LNCAP (cell line): ENCODE measurements at regions not wholly inside any gene's neighbourhood (a gene's known extent, or its start where the extent isn't known, plus 50 kb on each side); places are given as distances from the start of the nearest gene placed in this dataset.

Source experiments
- TF ChIP-seq, protein P1 (sequence below): fragments of 450-650 bp; IDR thresholded peaks from 2 replicates; pipeline ENCODE4 v1.5.1; 2017; ENCODE audit warnings: mild to moderate bottlenecking

GRCh38 chr2:236689393-236689700 lies 119.7 kb downstream of the ACKR3 start:
- TF ChIP-seq, protein P1, sequence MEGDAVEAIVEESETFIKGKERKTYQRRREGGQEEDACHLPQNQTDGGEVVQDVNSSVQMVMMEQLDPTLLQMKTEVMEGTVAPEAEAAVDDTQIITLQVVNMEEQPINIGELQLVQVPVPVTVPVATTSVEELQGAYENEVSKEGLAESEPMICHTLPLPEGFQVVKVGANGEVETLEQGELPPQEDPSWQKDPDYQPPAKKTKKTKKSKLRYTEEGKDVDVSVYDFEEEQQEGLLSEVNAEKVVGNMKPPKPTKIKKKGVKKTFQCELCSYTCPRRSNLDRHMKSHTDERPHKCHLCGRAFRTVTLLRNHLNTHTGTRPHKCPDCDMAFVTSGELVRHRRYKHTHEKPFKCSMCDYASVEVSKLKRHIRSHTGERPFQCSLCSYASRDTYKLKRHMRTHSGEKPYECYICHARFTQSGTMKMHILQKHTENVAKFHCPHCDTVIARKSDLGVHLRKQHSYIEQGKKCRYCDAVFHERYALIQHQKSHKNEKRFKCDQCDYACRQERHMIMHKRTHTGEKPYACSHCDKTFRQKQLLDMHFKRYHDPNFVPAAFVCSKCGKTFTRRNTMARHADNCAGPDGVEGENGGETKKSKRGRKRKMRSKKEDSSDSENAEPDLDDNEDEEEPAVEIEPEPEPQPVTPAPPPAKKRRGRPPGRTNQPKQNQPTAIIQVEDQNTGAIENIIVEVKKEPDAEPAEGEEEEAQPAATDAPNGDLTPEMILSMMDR: no peak

GRCh38 chr2:236689981-236690380 lies 120.4 kb downstream of the ACKR3 start:
- TF ChIP-seq, protein P1: no peak

GRCh38 chr2:236690726-236691125 lies 121.1 kb downstream of the ACKR3 start:
- TF ChIP-seq, protein P1: no peak

- TF ChIP-seq, protein P1: no peak
Observed at GRCh38 chr2:236691799-236692167, 122.2 kb downstream of the ACKR3 start.

DNA sequence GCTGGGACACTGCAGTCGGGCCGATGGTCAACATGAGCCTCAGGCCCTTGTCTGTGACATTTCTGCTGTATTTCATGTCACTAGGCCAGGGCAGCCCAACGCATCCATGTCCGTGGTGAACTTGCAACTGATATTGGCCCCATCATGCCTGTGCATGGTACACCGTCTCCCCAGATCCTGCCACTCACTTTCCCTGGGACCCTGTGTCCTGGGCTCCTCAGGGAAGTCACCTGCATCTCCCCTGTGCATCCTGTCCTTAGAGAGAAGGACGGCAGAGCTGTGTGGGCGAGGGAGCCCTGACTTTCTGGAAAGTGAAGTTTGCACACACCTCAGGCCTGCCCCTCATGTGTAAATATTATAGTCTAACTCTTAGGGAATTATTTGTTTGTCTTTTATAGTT lies 123.3 kb downstream of the ACKR3 start:
- TF ChIP-seq, protein P1: no peak

DNA sequence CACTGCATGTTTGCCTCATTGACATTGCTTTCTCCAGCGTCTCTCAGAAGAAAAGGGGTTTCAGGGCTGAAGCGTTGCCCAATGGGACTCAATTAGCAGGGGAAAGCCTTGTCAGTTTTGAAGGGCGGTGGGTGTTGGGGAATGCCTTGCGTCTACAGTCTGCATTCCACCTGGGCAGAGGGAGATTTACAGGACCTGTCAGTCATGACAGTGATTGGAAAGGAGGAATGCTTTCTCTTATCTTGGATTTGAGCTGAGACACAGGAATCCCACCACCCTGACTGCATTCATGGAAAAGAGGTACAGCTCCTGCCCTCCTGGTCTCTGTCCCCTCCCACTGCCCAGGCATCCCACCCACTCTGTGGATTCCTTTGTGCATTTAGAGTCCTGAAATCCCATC lies 123.9 kb downstream of the ACKR3 start:
- TF ChIP-seq, protein P1: no peak

GRCh38 chr2:236694146-236694888 lies 124.7 kb downstream of the ACKR3 start:
- TF ChIP-seq, protein P1: no peak

DNA sequence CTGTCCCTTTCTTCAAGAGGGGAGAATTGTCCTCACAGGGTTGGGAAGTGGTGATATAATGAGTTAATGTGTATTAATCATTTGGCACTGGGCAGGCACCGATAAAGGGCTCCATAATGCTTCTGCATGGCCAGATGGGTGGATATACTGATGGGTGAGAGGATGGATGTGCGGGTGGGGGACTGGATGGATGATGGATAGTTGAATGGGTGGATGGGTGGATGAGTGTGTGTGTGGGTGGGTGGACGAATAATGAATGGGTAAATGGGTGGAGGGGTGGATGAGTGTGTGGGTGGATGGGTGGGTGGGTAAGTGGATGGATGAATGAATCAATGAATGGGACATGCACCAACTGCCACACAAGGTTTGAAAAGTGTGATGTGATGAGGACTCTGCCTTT lies 127.2 kb downstream of the ACKR3 start:
- TF ChIP-seq, protein P1: no peak
